OCI-LY3 (cell line): ENCODE measurements at regions not wholly inside any gene's neighbourhood (a gene's known extent, or its start where the extent isn't known, plus 50 kb on each side); places are given as distances from the start of the nearest gene placed in this dataset.

Experiments
- EZH2phosphoT487 ChIP-seq: fragments of 200-600 bp; shearing (Covaris generic); IDR thresholded peaks from 2 replicates; pipeline ENCODE4 v1.6.1; 2018; ENCODE audit warnings: antibody characterized with exemption, mixed run types, low read depth
- TF ChIP-seq, protein P1 (sequence below): fragments of 200-600, 300-600 bp; sonication (generic); IDR thresholded peaks from 2 replicates; pipeline ENCODE4 v1.5.1; 2014; ENCODE audit warnings: antibody characterized with exemption, low read length, low read depth

DNA sequence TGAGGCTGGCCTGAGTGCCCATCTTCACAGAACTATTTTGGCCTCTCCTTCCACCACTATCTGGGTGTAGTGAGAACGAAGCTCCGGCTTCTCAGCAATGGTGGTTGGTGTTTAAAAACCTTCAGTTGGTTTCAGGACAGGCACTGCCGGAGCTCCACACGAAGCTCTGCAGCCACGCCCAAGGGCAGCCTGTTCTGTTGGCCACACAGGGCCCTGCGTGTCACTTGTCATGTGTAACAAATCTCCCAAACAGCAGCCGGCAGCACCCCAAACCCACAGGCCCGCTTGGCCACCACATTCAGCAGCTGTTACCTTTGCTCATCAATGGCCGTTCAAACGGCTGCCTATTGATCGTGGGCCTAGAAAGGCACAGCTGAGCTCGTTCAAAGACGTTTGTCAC is 97.5 kb downstream of the ERMARD start:
- TF ChIP-seq, protein P1, sequence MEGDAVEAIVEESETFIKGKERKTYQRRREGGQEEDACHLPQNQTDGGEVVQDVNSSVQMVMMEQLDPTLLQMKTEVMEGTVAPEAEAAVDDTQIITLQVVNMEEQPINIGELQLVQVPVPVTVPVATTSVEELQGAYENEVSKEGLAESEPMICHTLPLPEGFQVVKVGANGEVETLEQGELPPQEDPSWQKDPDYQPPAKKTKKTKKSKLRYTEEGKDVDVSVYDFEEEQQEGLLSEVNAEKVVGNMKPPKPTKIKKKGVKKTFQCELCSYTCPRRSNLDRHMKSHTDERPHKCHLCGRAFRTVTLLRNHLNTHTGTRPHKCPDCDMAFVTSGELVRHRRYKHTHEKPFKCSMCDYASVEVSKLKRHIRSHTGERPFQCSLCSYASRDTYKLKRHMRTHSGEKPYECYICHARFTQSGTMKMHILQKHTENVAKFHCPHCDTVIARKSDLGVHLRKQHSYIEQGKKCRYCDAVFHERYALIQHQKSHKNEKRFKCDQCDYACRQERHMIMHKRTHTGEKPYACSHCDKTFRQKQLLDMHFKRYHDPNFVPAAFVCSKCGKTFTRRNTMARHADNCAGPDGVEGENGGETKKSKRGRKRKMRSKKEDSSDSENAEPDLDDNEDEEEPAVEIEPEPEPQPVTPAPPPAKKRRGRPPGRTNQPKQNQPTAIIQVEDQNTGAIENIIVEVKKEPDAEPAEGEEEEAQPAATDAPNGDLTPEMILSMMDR = no peak
- no peak for TF ChIP-seq EZH2phosphoT487
